Keratinocyte (primary cell): ENCODE measurements at regions not wholly inside any gene's neighbourhood (a gene's known extent, or its start where the extent isn't known, plus 50 kb on each side); places are given as distances from the start of the nearest gene placed in this dataset.

Experiments used
- CTCF ChIP-seq, 3 experiments: IDR thresholded peaks in 1 of 3; conservative IDR thresholded peaks in 1 of 3; optimal IDR thresholded peaks in 1 of 3; 2 replicates in 2 of 3; 3 replicates in 1 of 3; pipeline versions ENCODE3 to v1.5.1; 2011; ENCODE audit warnings: low read length in 3 of 3, mild to moderate bottlenecking in 3 of 3, moderate library complexity in 2 of 3, control low read depth in 1 of 3, inconsistent platforms in 1 of 3; ENCODE audit not compliant: insufficient read depth in 2 of 3; ENCODE audit errors: extremely low read depth in 1 of 3
- EZH2 ChIP-seq: IDR thresholded peaks from one replicate; pipeline ENCODE4 v1.6.1; 2012; ENCODE audit warnings: inconsistent platforms, mild to moderate bottlenecking, low read length, moderate library complexity

- no peak for TF ChIP-seq CTCF (optimal IDR thresholded peaks at IDR 0.05 in 1 of 3, IDR thresholded peaks at IDR 0.05 in 1 of 3, conservative IDR thresholded peaks at IDR 0.05 in 1 of 3; ENCODE audit: extremely low read depth in 1 of 3, insufficient read depth in 2 of 3, low read length in 3 of 3)
- no peak for TF ChIP-seq EZH2
Observed at GRCh38 chr7:26560526-26561256, 269.0 kb downstream of the SNX10 start.
